Natural killer cell (primary cell): ENCODE measurements at regions not wholly inside any gene's neighbourhood (a gene's known extent, or its start where the extent isn't known, plus 50 kb on each side); places are given as distances from the start of the nearest gene placed in this dataset.
A peak's percentile ranks its signal among the peaks of the same experiment; 100 is the strongest.

Source experiments
- ATAC-seq, 3 donors: fragments of 150-1000 bp in 2 of 3; fragments of 200-7000 bp in 1 of 3; cut with Tn5 transposase; 1 replicate in 1 of 3; 2 replicates in 2 of 3; pipeline ENCODE4 v1.10.0; 2021; ENCODE audit warnings: mild to moderate bottlenecking in 2 of 3, moderate library complexity in 2 of 3
- DNase-seq, 2 donors: peaks; one replicate each; pipeline versions ENCODE4 v3.0.0 to v3.0.0-alpha.2; 2013 to 2021; ENCODE audit warnings: mixed read lengths in 1 of 2
- H3K27ac ChIP-seq: one replicate; pipeline ENCODE4 v1.5.1; 2013; ENCODE audit warnings: mild to moderate bottlenecking, low read length
- H3K27me3 ChIP-seq: one replicate; pipeline ENCODE4 v1.6.1; 2013; ENCODE audit warnings: low read length; ENCODE audit not compliant: control insufficient read depth, insufficient read depth
- H3K36me3 ChIP-seq: one replicate; pipeline ENCODE4 v1.6.1; 2013; ENCODE audit warnings: low read length; ENCODE audit not compliant: control insufficient read depth, insufficient read depth
- H3K4me1 ChIP-seq: one replicate; pipeline ENCODE4 v1.6.1; 2013; ENCODE audit warnings: low read length; ENCODE audit not compliant: control insufficient read depth, insufficient read depth
- H3K4me3 ChIP-seq: one replicate; pipeline ENCODE4 v1.5.1; 2013; ENCODE audit warnings: low read length
- H3K9me3 ChIP-seq: one replicate; pipeline ENCODE4 v1.6.1; 2013; ENCODE audit warnings: low read length; ENCODE audit not compliant: control insufficient read depth, insufficient read depth
- H3K27ac Mint-ChIP-seq, 2 donors: one replicate each; pipeline ENCODE4 v1.8.0; 2022; ENCODE audit warnings: mild to moderate bottlenecking in 2 of 2, mixed read lengths in 2 of 2, moderate library complexity in 1 of 2
- H3K27me3 Mint-ChIP-seq, 2 donors: one replicate each; pipeline ENCODE4 v1.8.0; 2022; ENCODE audit warnings: low read depth in 2 of 2, mixed read lengths in 2 of 2
- H3K36me3 Mint-ChIP-seq: one replicate; pipeline ENCODE4 v1.8.0; 2022; ENCODE audit warnings: mixed read lengths
- H3K4me1 Mint-ChIP-seq, 2 donors: one replicate each; pipeline ENCODE4 v1.8.0; 2022; ENCODE audit warnings: mixed read lengths in 2 of 2
- H3K4me3 Mint-ChIP-seq: one replicate; pipeline ENCODE4 v1.8.0; 2022; ENCODE audit warnings: mild to moderate bottlenecking, moderate library complexity, mixed read lengths
- H3K9me3 Mint-ChIP-seq, 2 donors: one replicate each; pipeline ENCODE4 v1.8.0; 2022; ENCODE audit warnings: mixed read lengths in 2 of 2
- WGBS: methylation state at CpG from one replicate; pipeline ENCODE4 v1.1.7; 2013; ENCODE audit warnings: missing lambda C conversion rate; ENCODE audit not compliant: insufficient coverage; 5-methylcytosine and 5-hydroxymethylcytosine counted together
- intact Hi-C: fragments of 100-400 bp; cut with micrococcal nuclease; formaldehyde crosslinking; loops from one replicate; pipeline ENCODE4 v1.14.2; 2022
- TF ChIP-seq, protein P1 (sequence below): fragments of 200-600 bp; IDR thresholded peaks from one replicate; pipeline ENCODE4 v1.8.0; 2022; ENCODE audit warnings: antibody characterized with exemption

DNA sequence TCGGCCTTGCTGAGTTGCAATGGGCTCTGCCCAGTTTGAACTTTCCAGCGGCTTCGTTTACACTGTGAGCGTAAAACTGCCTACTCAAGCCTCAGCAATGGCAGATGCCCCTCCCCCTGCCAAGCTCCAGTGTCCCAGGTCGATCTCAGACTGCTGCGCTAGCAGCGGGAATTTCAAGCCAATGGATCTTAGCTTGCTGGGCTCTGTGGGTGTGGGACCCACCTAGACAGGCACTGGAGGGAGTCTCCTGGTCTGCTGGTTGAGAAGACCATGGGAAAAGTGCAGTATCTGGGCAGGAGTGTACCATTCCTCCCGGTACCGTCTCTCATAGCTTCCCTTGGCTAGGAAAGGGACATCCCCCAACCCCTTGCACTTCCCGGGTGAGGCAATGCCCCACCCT is 88.2 kb downstream of the KLHL28 start:
- H3K4me1 Mint-ChIP-seq, result no peaks in the 10 kb centered on the region
- H3K27me3 ChIP-seq, result no peaks in the 10 kb centered on the region
- no peak overlapping the region for H3K4me3 Mint-ChIP-seq
- no peak for ATAC-seq
- no peaks in the 10 kb centered on the region for H3K36me3 ChIP-seq
- intact Hi-C loops, result no loop called here
- H3K4me3 ChIP-seq, result no peak overlapping the region
- no peak for DNase-seq
- H3K4me1 ChIP-seq, result no peaks in the 10 kb centered on the region
- TF ChIP-seq, protein P1, sequence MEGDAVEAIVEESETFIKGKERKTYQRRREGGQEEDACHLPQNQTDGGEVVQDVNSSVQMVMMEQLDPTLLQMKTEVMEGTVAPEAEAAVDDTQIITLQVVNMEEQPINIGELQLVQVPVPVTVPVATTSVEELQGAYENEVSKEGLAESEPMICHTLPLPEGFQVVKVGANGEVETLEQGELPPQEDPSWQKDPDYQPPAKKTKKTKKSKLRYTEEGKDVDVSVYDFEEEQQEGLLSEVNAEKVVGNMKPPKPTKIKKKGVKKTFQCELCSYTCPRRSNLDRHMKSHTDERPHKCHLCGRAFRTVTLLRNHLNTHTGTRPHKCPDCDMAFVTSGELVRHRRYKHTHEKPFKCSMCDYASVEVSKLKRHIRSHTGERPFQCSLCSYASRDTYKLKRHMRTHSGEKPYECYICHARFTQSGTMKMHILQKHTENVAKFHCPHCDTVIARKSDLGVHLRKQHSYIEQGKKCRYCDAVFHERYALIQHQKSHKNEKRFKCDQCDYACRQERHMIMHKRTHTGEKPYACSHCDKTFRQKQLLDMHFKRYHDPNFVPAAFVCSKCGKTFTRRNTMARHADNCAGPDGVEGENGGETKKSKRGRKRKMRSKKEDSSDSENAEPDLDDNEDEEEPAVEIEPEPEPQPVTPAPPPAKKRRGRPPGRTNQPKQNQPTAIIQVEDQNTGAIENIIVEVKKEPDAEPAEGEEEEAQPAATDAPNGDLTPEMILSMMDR, result no peak
- peaks cover 2 to 3% of the 10 kb centered on the region in 2 donors for H3K9me3 Mint-ChIP-seq
- 79% methylated on average over 10 of the region's 10 CpGs for WGBS
- H3K9me3 ChIP-seq, result no peaks in the 10 kb centered on the region
- no peak overlapping the region for H3K27ac ChIP-seq
- no peaks in the 10 kb centered on the region for H3K36me3 Mint-ChIP-seq
- no peak overlapping the region for H3K27ac Mint-ChIP-seq
- H3K27me3 Mint-ChIP-seq, result peaks cover 12 to 14% of the 10 kb centered on the region in 2 donors

DNA sequence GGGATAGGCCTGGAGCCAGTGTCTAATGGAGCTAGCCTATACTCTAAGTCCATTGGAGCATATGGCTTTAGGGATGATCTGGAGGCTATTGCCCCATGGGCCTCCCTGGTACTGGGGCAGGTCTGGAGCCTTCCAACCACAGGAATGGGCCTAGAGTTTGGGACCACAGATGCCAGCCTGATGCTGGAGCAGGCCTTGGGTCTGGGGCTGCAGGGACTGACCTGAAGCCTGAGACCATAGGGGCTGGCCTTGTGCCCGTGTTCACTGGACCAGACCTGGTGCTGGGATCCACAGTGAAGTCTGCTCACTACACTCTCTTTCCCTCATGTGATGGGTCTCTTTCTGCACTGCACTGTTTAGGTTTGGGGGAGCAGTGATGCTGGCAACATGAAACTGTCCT is 95.0 kb downstream of the KLHL28 start:
- H3K4me1 Mint-ChIP-seq, result no peaks in the 10 kb centered on the region
- H3K4me3 Mint-ChIP-seq, result no peak overlapping the region
- intact Hi-C loops, result no loop called here
- no peaks in the 10 kb centered on the region for H3K9me3 ChIP-seq
- DNase-seq (no peak), ATAC-seq (peak in 1 of 3 donors; percentile 5)
- TF ChIP-seq, protein P1, result no peak
- H3K27ac Mint-ChIP-seq, result no peak overlapping the region
- no peak overlapping the region for H3K4me3 ChIP-seq
- H3K27me3 Mint-ChIP-seq, result peaks cover 7 to 8% of the 10 kb centered on the region in 2 donors
- H3K36me3 ChIP-seq, result no peaks in the 10 kb centered on the region
- H3K9me3 Mint-ChIP-seq, result peaks cover 0 to 2% of the 10 kb centered on the region in 2 donors
- 67% methylated on average over 1 of the region's 1 CpG for WGBS
- no peaks in the 10 kb centered on the region for H3K4me1 ChIP-seq
- no peaks in the 10 kb centered on the region for H3K36me3 Mint-ChIP-seq
- H3K27me3 ChIP-seq, result no peaks in the 10 kb centered on the region
- no peak overlapping the region for H3K27ac ChIP-seq

DNA sequence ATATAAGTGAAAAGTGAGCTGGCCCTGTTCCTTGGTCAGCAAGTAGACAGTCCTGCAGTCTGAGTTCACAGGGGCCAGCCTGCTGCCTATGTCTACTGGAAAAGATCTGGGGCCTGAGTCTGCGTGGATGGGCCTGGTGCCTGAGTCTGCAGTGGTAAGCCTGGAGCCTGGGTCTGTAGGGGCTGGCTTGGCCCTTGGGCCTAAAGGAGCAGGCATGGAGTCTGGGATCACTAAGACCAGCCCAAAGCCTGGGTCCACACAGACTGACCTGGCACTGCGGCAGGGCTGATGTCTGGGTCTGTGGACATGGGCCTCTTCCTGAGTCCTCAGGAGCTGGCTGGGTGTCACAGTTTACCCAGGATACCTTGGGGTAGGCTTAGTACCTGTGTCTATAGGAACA is 95.4 kb downstream of the KLHL28 start:
- TF ChIP-seq, protein P1, result no peak
- no peak overlapping the region for H3K4me3 Mint-ChIP-seq
- 95% methylated on average over 2 of the region's 2 CpGs for WGBS

DNA sequence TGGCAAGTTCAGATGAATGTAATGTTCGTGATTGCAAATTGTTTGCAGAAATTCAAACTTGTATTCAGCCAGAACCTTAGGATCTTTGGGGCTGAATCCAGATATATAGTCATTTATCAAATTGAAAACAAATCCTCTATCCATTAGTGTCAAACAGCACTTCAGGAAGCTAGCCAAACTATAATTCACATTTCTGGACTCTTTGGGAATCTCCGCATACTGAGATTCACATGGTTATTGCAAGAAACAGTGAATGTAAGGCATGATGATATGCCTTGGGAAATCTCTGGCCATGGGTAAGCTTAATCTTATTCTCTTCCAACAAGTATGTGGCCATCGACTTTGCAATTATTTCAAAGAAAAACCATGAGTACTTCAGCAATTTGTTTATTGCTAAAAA is 98.5 kb downstream of the KLHL28 start:
- no peaks in the 10 kb centered on the region for H3K36me3 Mint-ChIP-seq
- ATAC-seq, result no peak
- H3K4me1 Mint-ChIP-seq, result no peaks in the 10 kb centered on the region
- intact Hi-C loops, result no loop called here
- H3K9me3 Mint-ChIP-seq, result peaks cover 0 to 2% of the 10 kb centered on the region in 2 donors
- no peaks in the 10 kb centered on the region for H3K27me3 ChIP-seq
- H3K27me3 Mint-ChIP-seq, result peaks cover 5 to 18% of the 10 kb centered on the region in 2 donors
- H3K27ac ChIP-seq, result no peak overlapping the region
- WGBS, result 86% methylated on average over 3 of the region's 3 CpGs
- no peak overlapping the region for H3K4me3 ChIP-seq
- H3K4me3 Mint-ChIP-seq, result no peak overlapping the region
- H3K4me1 ChIP-seq, result no peaks in the 10 kb centered on the region
- H3K9me3 ChIP-seq, result no peaks in the 10 kb centered on the region
- no peak for DNase-seq
- TF ChIP-seq, protein P1, result no peak
- no peak overlapping the region for H3K27ac Mint-ChIP-seq
- H3K36me3 ChIP-seq, result no peaks in the 10 kb centered on the region

More for the DNA sequence above, 95.4 kb downstream of the KLHL28 start:
- Histone ChIP-seq H3K9me3 (no peaks in the 10 kb centered on the region), H3K4me1 (no peaks in the 10 kb centered on the region), H3K27ac (no peak overlapping the region), H3K27me3 (no peaks in the 10 kb centered on the region), H3K36me3 (no peaks in the 10 kb centered on the region), H3K4me3 (no peak overlapping the region)
- DNase-seq (no peak), ATAC-seq (peak in 1 of 3 donors; percentile 24)
- Mint-ChIP-seq H3K9me3 (peaks cover 0 to 2% of the 10 kb centered on the region in 2 donors), H3K27ac (no peak overlapping the region), H3K4me1 (no peaks in the 10 kb centered on the region), H3K27me3 (peaks cover 7 to 8% of the 10 kb centered on the region in 2 donors), H3K36me3 (no peaks in the 10 kb centered on the region)
- intact Hi-C loops, result no loop called here
